ENCODE measurements at regions not wholly inside any gene's neighbourhood (a gene's known extent, or its start where the extent isn't known, plus 50 kb on each side); places are given as distances from the start of the nearest gene placed in this dataset.

GRCh38 chr18:73887801-73888200, 259.8 kb downstream of the FBXO15 start:
- Histone ChIP-seq H4K20me1 (ENCODE audit: control insufficient read depth, extremely low read depth, insufficient read depth, low read length) (no peaks in the 10 kb centered on the region), H3K27me3 (ENCODE audit: control insufficient read depth, insufficient read depth, low read length) (no peaks in the 10 kb centered on the region), H3K36me3 (ENCODE audit: control insufficient read depth, insufficient read depth, low read length) (no peaks in the 10 kb centered on the region), H2AFZ (ENCODE audit: low read length) (no peak overlapping the region), H3K9ac (ENCODE audit: insufficient read depth, low read length) (no peak overlapping the region), H3K27ac (ENCODE audit: insufficient read depth, low read length) (no peak overlapping the region), H3K79me2 (ENCODE audit: control insufficient read depth, insufficient read depth, low read length) (no peaks in the 10 kb centered on the region), H3K4me2 (ENCODE audit: extremely low read depth, insufficient read depth, low read length) (no peak overlapping the region), H3K9me3 (ENCODE audit: control insufficient read depth, insufficient read depth, low read depth, low read length) (no peaks in the 10 kb centered on the region), H3K4me3 (replicated peaks in 1 of 4; ENCODE audit: control extremely low read depth in 1 of 4, insufficient read depth in 1 of 4, low read depth in 3 of 4, low read length in 4 of 4) (no peak overlapping the region), H3K4me1 (ENCODE audit: control insufficient read depth, extremely low read depth, insufficient read depth, low read length) (no peaks in the 10 kb centered on the region)
- no peak for DNase-seq (ENCODE audit: low read depth in 2 of 2)
- TF ChIP-seq EZH2 (IDR thresholded peaks at IDR 0.05; ENCODE audit: low read length, missing control alignments): no peak
- TF ChIP-seq, protein P1, sequence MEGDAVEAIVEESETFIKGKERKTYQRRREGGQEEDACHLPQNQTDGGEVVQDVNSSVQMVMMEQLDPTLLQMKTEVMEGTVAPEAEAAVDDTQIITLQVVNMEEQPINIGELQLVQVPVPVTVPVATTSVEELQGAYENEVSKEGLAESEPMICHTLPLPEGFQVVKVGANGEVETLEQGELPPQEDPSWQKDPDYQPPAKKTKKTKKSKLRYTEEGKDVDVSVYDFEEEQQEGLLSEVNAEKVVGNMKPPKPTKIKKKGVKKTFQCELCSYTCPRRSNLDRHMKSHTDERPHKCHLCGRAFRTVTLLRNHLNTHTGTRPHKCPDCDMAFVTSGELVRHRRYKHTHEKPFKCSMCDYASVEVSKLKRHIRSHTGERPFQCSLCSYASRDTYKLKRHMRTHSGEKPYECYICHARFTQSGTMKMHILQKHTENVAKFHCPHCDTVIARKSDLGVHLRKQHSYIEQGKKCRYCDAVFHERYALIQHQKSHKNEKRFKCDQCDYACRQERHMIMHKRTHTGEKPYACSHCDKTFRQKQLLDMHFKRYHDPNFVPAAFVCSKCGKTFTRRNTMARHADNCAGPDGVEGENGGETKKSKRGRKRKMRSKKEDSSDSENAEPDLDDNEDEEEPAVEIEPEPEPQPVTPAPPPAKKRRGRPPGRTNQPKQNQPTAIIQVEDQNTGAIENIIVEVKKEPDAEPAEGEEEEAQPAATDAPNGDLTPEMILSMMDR (conservative IDR thresholded peaks at IDR 0.05 in 1 of 2, IDR thresholded peaks at IDR 0.05 in 1 of 2; ENCODE audit: low read depth in 1 of 2, low read length in 2 of 2): no peak

- H3K79me2 ChIP-seq (ENCODE audit: control insufficient read depth, insufficient read depth, low read length): no peaks in the 10 kb centered on the region
- H3K27ac ChIP-seq (ENCODE audit: insufficient read depth, low read length): no peak overlapping the region
- no peak overlapping the region for H3K9ac ChIP-seq (ENCODE audit: insufficient read depth, low read length)
- no peak overlapping the region for H2AFZ ChIP-seq (ENCODE audit: low read length)
- no peaks in the 10 kb centered on the region for H4K20me1 ChIP-seq (ENCODE audit: control insufficient read depth, extremely low read depth, insufficient read depth, low read length)
- no peak overlapping the region for H3K4me3 ChIP-seq (replicated peaks in 1 of 4; ENCODE audit: control extremely low read depth in 1 of 4, insufficient read depth in 1 of 4, low read depth in 3 of 4, low read length in 4 of 4)
- no peaks in the 10 kb centered on the region for H3K27me3 ChIP-seq (ENCODE audit: control insufficient read depth, insufficient read depth, low read length)
- no peak for TF ChIP-seq EZH2 (IDR thresholded peaks at IDR 0.05; ENCODE audit: low read length, missing control alignments)
- TF ChIP-seq, protein P1 (conservative IDR thresholded peaks at IDR 0.05 in 1 of 2, IDR thresholded peaks at IDR 0.05 in 1 of 2; ENCODE audit: low read depth in 1 of 2, low read length in 2 of 2): no peak
- no peak for DNase-seq (ENCODE audit: low read depth in 2 of 2)
- H3K4me1 ChIP-seq (ENCODE audit: control insufficient read depth, extremely low read depth, insufficient read depth, low read length): no peaks in the 10 kb centered on the region
- no peak overlapping the region for H3K4me2 ChIP-seq (ENCODE audit: extremely low read depth, insufficient read depth, low read length)
- no peaks in the 10 kb centered on the region for H3K9me3 ChIP-seq (ENCODE audit: control insufficient read depth, insufficient read depth, low read depth, low read length)
- no peaks in the 10 kb centered on the region for H3K36me3 ChIP-seq (ENCODE audit: control insufficient read depth, insufficient read depth, low read length)
Observed at GRCh38 chr18:73884868-73885267, 262.8 kb downstream of the FBXO15 start.

GRCh38 chr18:73881396-73881917, 266.2 kb downstream of the FBXO15 start:
- no peaks in the 10 kb centered on the region for H3K27me3 ChIP-seq (ENCODE audit: control insufficient read depth, insufficient read depth, low read length)
- no peaks in the 10 kb centered on the region for H3K9me3 ChIP-seq (ENCODE audit: control insufficient read depth, insufficient read depth, low read depth, low read length)
- TF ChIP-seq, protein P1 (conservative IDR thresholded peaks at IDR 0.05 in 1 of 2, IDR thresholded peaks at IDR 0.05 in 1 of 2; ENCODE audit: low read depth in 1 of 2, low read length in 2 of 2): no peak
- no peak for TF ChIP-seq EZH2 (IDR thresholded peaks at IDR 0.05; ENCODE audit: low read length, missing control alignments)
- H3K4me1 ChIP-seq (ENCODE audit: control insufficient read depth, extremely low read depth, insufficient read depth, low read length): no peaks in the 10 kb centered on the region
- H3K4me2 ChIP-seq (ENCODE audit: extremely low read depth, insufficient read depth, low read length): no peak overlapping the region
- no peak overlapping the region for H3K4me3 ChIP-seq (replicated peaks in 1 of 4; ENCODE audit: control extremely low read depth in 1 of 4, insufficient read depth in 1 of 4, low read depth in 3 of 4, low read length in 4 of 4)
- no peak overlapping the region for H2AFZ ChIP-seq (ENCODE audit: low read length)
- no peaks in the 10 kb centered on the region for H4K20me1 ChIP-seq (ENCODE audit: control insufficient read depth, extremely low read depth, insufficient read depth, low read length)
- peak in 1 of 2 donors; percentile 45 for DNase-seq (ENCODE audit: low read depth in 2 of 2)
- no peaks in the 10 kb centered on the region for H3K79me2 ChIP-seq (ENCODE audit: control insufficient read depth, insufficient read depth, low read length)
- no peak overlapping the region for H3K27ac ChIP-seq (ENCODE audit: insufficient read depth, low read length)
- no peaks in the 10 kb centered on the region for H3K36me3 ChIP-seq (ENCODE audit: control insufficient read depth, insufficient read depth, low read length)
- H3K9ac ChIP-seq (ENCODE audit: insufficient read depth, low read length): no peak overlapping the region

Data from fibroblast of lung (primary cell).